IPS-NIHi7 (cell line): ENCODE measurements at regions not wholly inside any gene's neighbourhood (a gene's known extent, or its start where the extent isn't known, plus 50 kb on each side); places are given as distances from the start of the nearest gene placed in this dataset.

Experiments used
- DNase-seq: peaks from one replicate; pipeline ENCODE4 v3.0.0; 2012; ENCODE audit warnings: mixed read lengths; ENCODE audit errors: extremely low spot score

- no peak for DNase-seq
Observed at GRCh38 chr18:22673182-22673862, 255.6 kb upstream of the CTAGE1 start.

- DNase-seq: peak; percentile 25
Observed at GRCh38 chr18:22674272-22674671, 256.6 kb upstream of the CTAGE1 start.

- DNase-seq: no peak
Observed at GRCh38 chr18:22675006-22675405, 257.3 kb upstream of the CTAGE1 start.

DNA sequence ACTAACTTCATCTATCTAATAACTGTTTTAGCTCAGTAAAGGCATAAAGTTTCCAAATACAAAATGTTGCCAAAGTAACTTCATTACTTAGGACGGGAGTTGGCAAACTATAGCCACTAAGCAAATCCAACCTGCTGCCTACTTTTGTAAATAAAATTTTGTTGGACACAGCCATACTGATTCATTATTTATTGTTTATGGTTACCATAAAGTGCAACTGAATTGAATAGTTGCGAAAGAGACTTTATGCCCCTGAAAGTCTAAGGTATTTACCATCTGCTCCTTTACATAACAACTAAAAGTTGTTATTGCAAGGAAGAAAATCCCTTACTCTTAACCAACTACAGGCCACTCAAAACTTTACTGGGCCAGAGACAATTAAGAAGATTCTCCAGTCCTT lies 256.7 kb upstream of the RBBP8 start:
- DNase-seq: no peak

- DNase-seq: no peak
Observed at GRCh38 chr18:22678486-22678885, 254.6 kb upstream of the RBBP8 start.

GRCh38 chr18:22680944-22681343 lies 252.2 kb upstream of the RBBP8 start:
- DNase-seq: no peak

DNA sequence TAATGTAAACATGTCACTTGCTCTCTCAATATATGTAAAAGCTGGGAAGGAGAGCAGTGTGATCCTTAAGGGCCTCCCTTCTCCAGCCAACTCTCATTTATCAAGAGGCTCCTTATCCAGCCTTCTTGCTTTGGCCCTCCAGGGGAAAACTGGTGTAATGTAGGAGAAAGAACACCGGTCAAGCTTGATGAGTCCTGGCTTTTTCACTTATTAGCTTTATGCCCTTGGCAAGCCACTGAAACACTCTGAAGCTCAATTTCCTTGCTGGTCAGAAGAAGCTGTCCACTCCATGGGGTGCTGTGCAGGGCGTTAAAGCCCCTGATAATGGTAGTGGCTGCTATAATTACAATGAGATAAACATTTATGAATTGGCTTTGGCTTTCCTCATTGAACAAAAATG lies 251.2 kb upstream of the RBBP8 start:
- no peak for DNase-seq

GRCh38 chr18:22682720-22683119 lies 250.4 kb upstream of the RBBP8 start:
- DNase-seq: no peak

DNA sequence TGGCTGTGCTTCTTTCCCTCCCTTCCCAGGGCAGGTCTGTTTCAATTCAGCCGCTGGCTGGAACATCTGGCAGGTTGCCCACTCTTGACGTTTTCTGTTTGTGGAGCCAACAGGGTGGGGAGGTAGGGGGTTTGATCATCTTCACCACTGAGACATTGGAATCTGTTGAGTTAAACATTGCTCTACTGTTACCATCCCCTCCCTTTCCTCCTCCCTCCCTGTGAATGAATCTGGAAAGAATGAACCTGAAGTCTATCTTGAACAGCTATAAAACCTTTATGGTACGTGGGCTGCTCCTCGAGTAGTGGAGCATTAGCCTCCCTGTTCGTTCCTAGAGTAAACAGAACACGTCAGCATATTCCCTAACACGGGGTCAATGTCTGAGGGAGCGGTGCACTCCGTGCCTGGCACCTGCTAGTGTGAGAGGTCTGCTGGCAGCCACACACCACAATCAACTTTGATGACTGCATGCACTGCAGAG lies 249.9 kb upstream of the RBBP8 start:
- no peak for DNase-seq

DNA sequence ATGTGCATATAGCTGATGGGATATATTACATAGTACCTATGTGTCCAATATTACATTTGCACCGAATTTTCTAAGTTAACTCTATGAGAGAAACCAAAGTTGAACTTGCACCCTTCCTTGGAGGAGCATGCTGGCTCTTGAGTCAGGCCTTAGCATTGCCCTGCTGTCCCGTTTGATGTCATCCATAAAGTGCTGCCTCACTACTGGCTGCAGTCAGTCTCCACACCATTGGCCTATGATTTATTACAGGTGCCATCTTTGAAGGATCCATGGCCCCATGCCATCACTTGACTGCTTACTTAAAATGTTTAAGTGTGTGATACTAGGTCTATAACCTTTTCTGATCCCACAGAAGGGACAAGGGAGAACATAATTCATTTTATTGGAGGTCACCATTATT lies 249.3 kb upstream of the RBBP8 start:
- no peak for DNase-seq

DNA sequence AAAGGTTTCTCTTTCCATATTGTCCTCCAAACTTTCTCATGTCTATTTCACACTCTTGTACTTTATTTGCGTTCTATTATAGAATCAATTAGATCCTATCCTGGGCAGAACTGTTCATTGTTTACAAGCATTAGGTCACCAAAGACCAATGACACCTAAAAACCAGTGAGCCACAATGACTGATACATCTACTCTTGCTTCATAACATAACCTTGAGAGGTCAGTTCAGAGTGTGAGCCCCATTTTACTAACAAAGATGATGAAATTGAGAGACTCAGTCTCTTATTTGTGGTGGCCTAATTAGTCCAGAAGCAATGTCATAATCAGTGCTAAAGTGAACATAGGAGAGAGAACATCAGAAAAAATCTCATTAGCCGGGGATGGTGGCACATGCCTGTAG lies 248.9 kb upstream of the RBBP8 start:
- DNase-seq: no peak

GRCh38 chr18:22685788-22686187 lies 247.3 kb upstream of the RBBP8 start:
- DNase-seq: no peak

DNA sequence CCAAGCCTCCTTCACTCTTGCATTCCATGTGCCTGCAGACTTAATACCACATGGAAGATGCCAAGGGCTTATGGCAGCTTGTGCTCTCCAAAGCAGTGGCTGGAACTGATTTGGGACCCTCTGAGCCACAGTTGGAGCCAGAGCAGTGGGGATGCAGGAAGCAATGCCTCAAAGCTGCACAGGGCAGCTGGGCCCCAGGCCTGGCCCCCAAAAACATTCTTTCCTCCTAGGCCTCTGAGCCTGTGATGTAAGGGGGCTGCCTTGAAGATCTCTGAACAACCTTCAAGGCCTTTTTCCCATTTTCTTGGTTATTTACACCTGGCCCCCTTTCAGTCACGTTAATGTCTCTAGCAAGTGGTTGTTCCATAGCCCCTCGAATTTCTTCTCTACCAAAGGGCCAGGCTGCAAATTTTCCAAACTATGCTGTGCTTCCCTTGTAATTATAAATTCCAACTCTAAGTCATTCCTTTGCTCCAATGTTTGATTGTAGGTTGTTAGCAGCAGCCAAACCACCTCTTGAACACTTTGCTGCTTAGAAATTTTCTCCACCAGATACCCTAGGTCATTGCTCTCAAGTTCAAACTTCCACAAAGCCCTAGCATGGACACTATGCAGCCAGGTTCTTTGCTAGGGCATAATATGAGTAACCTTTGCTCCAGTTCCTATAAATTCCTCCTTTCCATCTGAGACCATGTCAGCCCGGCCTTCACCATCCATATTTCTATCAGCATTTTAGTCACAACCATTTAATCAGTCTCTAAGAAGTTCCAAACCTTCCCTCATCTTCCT lies 245.0 kb upstream of the RBBP8 start:
- DNase-seq: no peak

DNA sequence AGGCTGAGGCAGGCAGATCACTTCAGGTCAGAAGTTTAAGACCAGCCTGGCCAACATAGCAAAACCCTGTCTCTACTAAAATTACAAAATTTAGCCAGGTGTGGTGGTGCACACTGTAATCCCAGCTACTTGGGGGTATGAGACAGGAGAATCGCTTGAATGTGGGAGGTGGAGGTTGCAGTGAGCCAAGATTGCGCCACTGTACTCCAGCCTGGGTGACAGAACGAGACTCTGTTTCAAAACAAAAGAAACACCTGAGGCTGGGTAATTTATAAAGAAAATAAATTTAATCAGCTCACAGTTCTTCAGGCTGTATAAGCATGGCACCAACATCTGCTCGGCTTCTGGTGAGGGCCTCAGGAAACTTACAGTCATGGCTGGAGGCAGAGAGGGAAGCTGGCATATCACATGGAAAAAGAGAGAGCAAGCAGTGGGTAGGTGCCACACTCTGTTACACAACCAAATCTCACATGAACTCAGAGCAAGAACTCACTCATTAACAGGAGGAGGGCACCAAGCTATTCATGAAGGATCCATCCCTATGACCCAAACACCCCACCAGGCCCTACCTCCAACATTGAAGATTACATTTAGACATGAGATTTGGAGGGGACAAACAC lies 244.1 kb upstream of the RBBP8 start:
- DNase-seq: no peak

- no peak for DNase-seq
Observed at GRCh38 chr18:22689712-22690111, 243.4 kb upstream of the RBBP8 start.

- DNase-seq: no peak
Observed at GRCh38 chr18:22690556-22690955, 242.6 kb upstream of the RBBP8 start.

GRCh38 chr18:22691946-22692710 lies 241.0 kb upstream of the RBBP8 start:
- no peak for DNase-seq

- peak; percentile 57 for DNase-seq
Observed at GRCh38 chr18:22694954-22695353, 238.2 kb upstream of the RBBP8 start.

DNA sequence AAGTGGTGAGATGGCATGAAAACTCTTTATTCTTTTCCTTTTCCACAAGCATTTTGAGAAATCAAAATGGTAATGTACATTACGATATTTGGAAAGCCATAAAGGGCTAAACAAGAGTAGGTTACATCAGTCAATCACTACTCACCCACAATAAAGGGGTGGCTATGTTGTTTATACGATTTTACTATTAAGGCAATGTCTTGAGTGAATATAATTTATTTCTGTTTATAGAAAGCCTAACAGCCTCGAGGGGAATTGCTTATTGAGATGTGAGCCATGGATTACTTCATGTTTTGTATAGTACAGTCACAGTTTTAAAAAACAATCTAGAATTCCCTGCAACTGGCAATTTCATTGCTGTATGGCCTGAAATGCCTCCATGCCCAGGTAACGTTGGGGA lies 237.5 kb upstream of the RBBP8 start:
- no peak for DNase-seq

GRCh38 chr18:22697561-22697960 lies 235.6 kb upstream of the RBBP8 start:
- no peak for DNase-seq

DNA sequence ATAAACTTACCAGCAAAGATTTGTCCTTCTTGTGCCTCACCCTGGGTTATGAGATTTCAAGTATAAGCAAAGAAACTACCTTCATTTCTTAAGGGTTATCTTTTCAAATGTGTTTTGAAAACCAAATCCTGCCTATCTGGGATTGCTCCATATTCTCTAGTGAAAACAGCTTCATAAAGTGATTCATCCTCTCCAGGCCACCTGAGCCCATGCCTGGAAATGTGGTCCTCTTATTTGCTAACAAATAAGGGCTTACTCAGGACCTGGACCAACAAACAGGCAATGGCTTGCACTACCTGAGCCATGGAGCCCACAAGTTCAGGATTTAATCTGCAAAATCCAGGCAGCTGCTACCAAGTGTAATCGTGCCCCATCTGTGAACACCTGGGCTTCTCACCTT lies 234.4 kb upstream of the RBBP8 start:
- no peak for DNase-seq

- DNase-seq: no peak
Observed at GRCh38 chr18:22699629-22700028, 233.5 kb upstream of the RBBP8 start.
